ENCODE measurements at regions not wholly inside any gene's neighbourhood (a gene's known extent, or its start where the extent isn't known, plus 50 kb on each side); places are given as distances from the start of the nearest gene placed in this dataset.

- ATAC-seq, result no peak
- DNase-seq, result no peak
- Histone ChIP-seq H3K9me3 (no peaks in the 10 kb centered on the region), H3K27me3 (no peaks in the 10 kb centered on the region), H3K36me3 (no peaks in the 10 kb centered on the region), H3K4me3 (no peak overlapping the region), H3K4me1 (no peaks in the 10 kb centered on the region), H3K27ac (no peak overlapping the region)
- no peak for TF ChIP-seq POLR2A (IDR thresholded peaks at IDR 0.05)
- no peak for TF ChIP-seq CTCF (IDR thresholded peaks at IDR 0.05)
- intact Hi-C loops (cut with DNase I), result no loop called here
- 41 to 55% (median 50%) methylated on average over 1 of the region's 1 CpG for WGBS, 4 donors
Measured at GRCh38 chr2:226057365-226057764, 657.9 kb downstream of the NYAP2 start.

GRCh38 chr2:226052772-226053416 is 653.4 kb downstream of the NYAP2 start:
- Histone ChIP-seq H3K4me1 (no peaks in the 10 kb centered on the region), H3K36me3 (no peaks in the 10 kb centered on the region), H3K4me3 (no peak overlapping the region), H3K27ac (no peak overlapping the region), H3K27me3 (no peaks in the 10 kb centered on the region), H3K9me3 (no peaks in the 10 kb centered on the region)
- ATAC-seq (no peak), DNase-seq (no peak)
- 87 to 94% (median 90%) methylated on average over 6 of the region's 6 CpGs for WGBS, 4 donors
- intact Hi-C loops (cut with DNase I), result no loop called here
- no peak for TF ChIP-seq POLR2A (IDR thresholded peaks at IDR 0.05)
- no peak for TF ChIP-seq CTCF (IDR thresholded peaks at IDR 0.05)

- intact Hi-C loops (cut with DNase I), result no loop called here
- 87 to 92% (median 90%) methylated on average over 5 of the region's 5 CpGs for WGBS, 4 donors
- H3K4me3 ChIP-seq, result no peak overlapping the region
- no peaks in the 10 kb centered on the region for H3K9me3 ChIP-seq
- no peak for DNase-seq
- ATAC-seq, result no peak
- no peaks in the 10 kb centered on the region for H3K4me1 ChIP-seq
- TF ChIP-seq CTCF (IDR thresholded peaks at IDR 0.05), result no peak
- no peak for TF ChIP-seq POLR2A (IDR thresholded peaks at IDR 0.05)
- H3K27ac ChIP-seq, result no peak overlapping the region
- no peaks in the 10 kb centered on the region for H3K36me3 ChIP-seq
- no peaks in the 10 kb centered on the region for H3K27me3 ChIP-seq
Measured at GRCh38 chr2:226050822-226051221, 651.3 kb downstream of the NYAP2 start.

- intact Hi-C loops (cut with DNase I), result no loop called here
- WGBS, 4 donors, result 17 to 30% (median 26%) methylated on average over 4 of the region's 4 CpGs
- TF ChIP-seq POLR2A (IDR thresholded peaks at IDR 0.05) (no peak), CTCF (IDR thresholded peaks at IDR 0.05) (no peak)
- Histone ChIP-seq H3K36me3 (no peaks in the 10 kb centered on the region), H3K27ac (no peak overlapping the region), H3K9me3 (no peaks in the 10 kb centered on the region), H3K4me1 (no peaks in the 10 kb centered on the region), H3K4me3 (no peak overlapping the region), H3K27me3 (no peaks in the 10 kb centered on the region)
- ATAC-seq (no peak), DNase-seq (no peak)
Measured at GRCh38 chr2:226048611-226049010, 649.1 kb downstream of the NYAP2 start.

Data from heart left ventricle (tissue), 16 donors.